M059J (cell line): ENCODE measurements at regions not wholly inside any gene's neighbourhood (a gene's known extent, or its start where the extent isn't known, plus 50 kb on each side); places are given as distances from the start of the nearest gene placed in this dataset.

Source experiments
- DNase-seq: peaks from one replicate; pipeline ENCODE4 v3.0.0-alpha.2; 2012; ENCODE audit warnings: low read depth

DNA sequence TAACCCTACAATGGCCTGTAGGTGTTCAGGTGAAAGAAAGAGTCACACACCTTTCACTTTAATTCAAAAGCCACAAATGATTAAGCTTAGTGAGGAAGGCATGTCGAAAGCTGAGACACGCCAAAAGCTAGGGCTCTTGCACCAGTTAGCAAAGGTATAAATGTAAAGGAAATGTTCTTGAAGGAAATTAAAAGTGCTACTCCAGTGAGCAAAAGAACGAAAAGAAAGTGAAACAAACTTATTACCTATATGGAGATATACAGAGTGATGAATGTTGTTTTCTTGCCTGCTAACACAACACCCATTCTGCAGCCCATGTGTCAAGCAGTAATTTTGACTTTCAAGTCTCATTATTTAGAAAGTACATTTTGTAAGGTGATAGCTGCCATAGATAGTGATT is 254.2 kb upstream of the SLC24A2 start:
- no peak for DNase-seq

DNA sequence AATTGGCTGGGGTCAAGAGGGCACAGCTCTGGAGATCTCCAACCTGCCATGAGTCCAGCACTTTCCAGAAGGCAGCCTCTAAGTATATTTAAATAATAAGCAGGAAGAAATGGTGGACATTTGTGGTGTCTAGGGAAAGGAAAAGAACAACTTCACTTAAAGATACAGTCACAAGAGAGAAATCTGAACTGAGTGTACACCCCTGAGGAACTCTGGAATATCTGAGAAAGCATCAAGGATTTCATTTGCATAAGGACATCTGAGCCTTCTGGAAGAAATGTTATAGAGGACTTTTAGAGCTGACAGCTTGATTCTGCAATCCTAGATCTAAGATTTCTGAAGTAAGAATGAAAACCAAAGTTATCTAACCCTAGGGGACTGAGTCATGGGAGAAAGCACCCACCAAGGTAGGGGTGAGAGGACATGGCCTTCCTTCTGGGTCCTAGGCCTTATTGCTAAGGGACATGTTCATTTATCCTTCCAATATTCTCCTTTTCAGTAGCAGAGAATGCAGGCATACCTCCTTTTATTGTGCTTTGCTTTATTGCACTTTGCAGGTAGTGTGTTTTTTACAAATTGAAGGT is 253.4 kb upstream of the SLC24A2 start:
- DNase-seq: no peak

- no peak for DNase-seq
Measured at GRCh38 chr9:20041697-20042081, 252.9 kb upstream of the SLC24A2 start.

- DNase-seq: no peak
Measured at GRCh38 chr9:20040991-20041696, 252.3 kb upstream of the SLC24A2 start.

- no peak for DNase-seq
Measured at GRCh38 chr9:20037699-20038098, 248.9 kb upstream of the SLC24A2 start.

DNA sequence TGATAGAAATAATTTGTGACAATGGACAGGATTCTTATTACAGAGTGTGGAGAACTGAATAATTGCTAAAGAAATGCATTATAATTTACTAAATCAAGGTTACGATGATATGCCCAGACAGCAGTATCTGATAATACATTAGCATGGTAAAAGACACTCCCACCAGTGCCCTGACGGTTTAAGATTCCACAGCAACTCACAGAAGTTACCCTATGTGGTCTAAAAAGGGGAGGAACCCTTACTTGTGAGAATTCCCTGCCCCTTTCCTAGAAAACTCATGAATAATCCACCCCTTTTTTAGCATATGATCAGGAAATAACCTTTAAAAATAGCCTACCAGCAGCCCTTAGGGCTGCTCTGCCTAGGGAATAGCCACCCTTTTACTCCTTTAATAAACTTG is 244.7 kb upstream of the SLC24A2 start:
- no peak for DNase-seq

DNA sequence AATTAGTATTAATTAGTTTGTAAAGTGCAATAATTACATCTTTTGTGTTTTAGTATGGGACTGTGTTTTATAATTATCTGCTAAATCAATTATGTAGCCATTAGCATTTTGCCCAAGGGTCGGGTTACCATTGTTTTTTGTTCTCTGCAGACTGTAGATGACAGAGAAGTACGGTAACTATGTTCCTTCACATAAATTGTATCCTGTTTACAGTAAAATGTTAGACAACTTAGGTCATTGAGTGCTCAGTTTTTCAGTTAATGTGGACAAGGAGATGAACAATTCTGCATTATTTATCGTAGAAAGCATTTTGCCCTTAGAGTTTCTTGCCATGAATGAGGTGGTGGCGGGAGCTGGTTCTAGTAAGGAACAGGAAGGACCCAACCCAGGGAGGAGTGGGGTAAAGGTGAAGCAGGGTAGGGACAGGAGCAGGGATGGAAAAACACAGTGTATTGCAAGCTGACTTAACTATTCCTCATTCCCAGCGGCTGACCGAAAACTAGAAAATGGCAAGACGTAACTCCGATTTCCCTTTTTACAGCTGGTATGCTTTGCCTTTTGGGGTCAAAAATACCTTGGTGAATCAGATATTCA is 243.7 kb upstream of the SLC24A2 start:
- no peak for DNase-seq

DNA sequence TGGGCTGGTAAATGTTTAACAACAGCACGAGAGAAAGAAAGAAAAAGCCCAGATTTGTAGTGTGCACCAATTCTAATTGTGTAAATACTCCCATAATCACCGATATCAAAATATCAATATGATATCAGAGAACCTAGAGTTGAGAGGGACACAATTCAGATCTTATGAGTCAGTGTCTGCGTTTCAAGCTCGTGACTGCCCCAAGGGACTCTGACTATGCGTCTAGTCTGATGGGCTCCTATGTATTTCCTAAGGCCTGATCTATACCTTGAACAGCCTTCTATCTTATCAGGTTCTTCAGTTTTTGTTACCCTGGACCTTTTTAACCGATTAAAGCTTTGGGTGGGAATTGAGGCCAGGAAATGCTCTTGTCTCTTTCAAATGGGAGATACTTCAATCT is 243.0 kb upstream of the SLC24A2 start:
- no peak for DNase-seq

GRCh38 chr9:20030671-20031070 is 241.8 kb upstream of the SLC24A2 start:
- DNase-seq: no peak

DNA sequence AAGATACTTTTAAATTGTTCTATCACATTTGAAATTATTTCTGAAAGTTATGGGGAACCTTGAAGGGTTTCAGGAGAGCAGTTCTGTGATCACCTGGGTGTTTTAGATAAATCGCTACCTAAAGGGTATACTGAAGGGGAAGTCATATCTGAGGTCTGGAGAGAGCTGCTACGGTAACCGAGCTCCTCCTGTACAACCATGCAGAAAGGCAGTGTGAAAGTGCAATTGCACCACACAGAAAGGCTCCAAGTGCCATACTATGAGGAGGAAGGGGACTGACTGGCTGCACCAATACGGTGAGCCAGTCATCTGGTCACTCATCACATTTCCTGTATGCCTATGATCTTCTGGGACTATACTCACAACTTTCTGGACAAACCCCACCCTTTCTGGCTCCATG is 241.4 kb upstream of the SLC24A2 start:
- DNase-seq: no peak

- DNase-seq: no peak
Measured at GRCh38 chr9:20028849-20029231, 240.0 kb upstream of the SLC24A2 start.

DNA sequence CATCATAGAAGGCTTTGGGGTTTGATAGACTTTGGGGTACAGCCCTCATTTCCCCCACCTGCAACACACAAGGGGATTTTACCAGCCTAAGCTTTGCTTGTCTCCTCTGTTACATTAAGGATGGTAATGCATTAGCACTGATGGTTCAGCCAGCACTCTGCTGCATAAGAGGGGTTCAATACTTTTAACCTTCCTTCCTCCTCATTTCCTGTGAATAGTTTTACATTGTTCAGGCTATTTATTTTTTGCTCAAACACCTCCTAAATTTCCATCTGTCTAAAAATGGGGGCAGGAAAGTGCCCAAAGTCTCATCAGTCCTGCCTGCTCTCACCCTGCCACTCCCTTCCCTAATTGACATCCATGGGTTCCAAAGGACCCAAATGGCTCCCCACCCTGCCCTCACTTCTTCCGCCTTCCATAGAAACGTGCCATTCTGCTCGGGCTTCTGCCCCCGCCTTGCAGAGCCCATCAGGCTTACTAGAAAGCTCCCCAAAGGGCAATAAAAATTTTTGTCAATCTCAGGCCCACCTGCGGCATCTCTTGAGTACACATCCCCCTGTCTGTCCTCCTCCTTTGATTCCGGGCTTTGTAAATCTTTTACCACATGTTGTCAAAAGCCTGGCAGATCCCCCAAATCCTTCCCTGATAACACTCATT is 239.5 kb upstream of the SLC24A2 start:
- DNase-seq: no peak

GRCh38 chr9:20023961-20024571 is 235.2 kb upstream of the SLC24A2 start:
- peak; percentile 64 for DNase-seq

DNA sequence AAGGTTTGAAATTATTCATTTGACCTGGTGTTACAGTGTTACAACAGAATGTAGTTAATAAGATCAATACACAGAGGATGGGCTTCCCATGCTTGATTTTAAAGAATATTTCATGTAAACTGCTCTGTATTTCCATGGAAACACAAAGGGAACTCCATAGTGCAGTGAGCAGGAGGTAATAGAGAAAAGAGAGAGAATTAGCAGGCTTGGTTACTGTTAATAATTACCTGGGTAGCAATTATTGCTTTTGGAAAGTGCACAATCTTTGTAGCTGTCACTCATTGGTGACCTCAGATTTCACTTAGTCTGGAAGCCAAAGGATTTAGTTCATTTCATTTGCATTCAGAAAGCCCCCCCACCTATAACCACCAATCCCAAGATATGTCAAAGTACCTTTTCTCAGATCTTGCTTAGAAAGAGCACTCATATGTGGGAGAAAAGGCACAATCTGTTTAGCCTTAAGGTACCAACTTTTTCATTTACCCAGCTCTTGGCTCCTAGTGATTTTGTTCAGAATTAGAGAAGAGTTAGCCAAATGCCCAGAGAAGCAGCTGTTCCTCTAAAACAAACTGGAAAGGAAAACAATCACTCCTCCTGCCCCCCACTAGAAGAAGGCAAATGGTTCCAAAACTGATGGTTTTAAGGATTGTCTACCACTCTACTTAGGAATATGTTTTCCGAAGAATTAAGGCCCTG is 234.5 kb upstream of the SLC24A2 start:
- no peak for DNase-seq

- DNase-seq: peak; percentile 59
Measured at GRCh38 chr9:20022410-20022809, 233.6 kb upstream of the SLC24A2 start.

GRCh38 chr9:20016611-20017010 is 227.8 kb upstream of the SLC24A2 start:
- DNase-seq: no peak

DNA sequence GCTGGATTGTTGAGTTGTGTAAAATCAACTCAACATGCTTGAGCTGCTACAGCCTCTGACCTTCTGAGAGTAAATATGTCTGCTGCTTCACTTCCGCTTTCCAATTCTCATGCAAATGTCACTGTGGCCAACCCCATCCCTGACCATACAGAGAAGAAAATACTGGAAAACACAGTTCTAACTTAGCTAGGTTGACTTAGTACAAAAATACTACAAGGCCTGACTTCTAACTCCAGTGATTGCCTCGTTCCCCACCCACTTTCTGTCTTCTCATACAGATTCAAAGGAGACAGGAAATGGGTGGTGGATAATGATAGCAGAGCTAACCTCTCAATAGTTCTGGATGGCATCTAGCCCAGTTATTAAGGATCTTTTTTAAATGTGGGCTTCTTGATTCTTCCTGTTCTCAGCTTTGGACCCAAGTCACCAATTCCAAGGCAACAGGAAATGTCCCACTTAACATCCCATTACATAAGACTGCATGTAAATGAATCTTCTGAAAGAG is 226.6 kb upstream of the SLC24A2 start:
- DNase-seq: no peak

DNA sequence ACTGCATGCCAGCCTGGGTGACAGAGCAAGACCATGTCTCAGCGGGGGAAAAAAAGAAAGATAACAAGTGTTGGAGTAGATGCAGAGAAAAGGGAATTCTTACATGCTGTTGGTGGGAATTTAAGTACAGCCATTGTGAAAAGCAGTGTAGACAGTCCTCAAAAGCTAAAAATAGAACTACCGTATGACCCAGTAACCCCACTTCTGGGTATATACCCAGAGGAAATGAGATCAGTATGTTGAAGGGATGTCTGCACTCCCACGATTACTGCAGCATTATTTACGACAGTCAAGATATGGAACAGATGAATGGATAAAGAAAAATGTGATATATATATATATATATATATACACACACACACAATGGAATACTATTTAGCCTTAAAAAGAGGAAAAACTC is 225.3 kb upstream of the SLC24A2 start:
- DNase-seq: no peak

- no peak for DNase-seq
Measured at GRCh38 chr9:20012232-20012631, 223.4 kb upstream of the SLC24A2 start.

- DNase-seq: no peak
Measured at GRCh38 chr9:20009606-20010005, 220.8 kb upstream of the SLC24A2 start.

DNA sequence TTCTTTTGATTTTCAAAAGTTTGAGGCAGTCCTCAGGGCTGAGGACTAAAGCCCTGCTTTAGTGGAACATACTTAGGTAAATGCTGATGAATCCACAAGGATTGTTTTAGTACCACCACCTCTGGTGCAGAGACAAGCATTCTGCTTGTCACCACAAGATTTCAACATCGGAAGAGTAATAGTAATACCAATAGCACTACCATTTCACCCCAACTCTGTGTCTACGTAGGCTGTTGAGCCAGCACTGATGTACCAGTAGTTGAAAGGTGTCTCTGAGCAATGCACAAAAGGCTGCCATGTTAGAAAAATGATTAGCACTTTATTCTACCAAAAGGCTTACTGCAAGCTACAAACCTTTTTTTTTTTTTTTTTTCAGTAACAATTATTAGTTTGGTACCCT is 213.2 kb upstream of the SLC24A2 start:
- DNase-seq: no peak

- DNase-seq: no peak
Measured at GRCh38 chr9:20001058-20001457, 212.2 kb upstream of the SLC24A2 start.
